Omental fat pad (tissue), 3 donors: ENCODE measurements at regions not wholly inside any gene's neighbourhood (a gene's known extent, or its start where the extent isn't known, plus 50 kb on each side); places are given as distances from the start of the nearest gene placed in this dataset.

Source experiments
- ATAC-seq: fragments of 150-250 bp; one replicate; pipeline ENCODE4 v1.9.1; 2016; ENCODE audit warnings: mild to moderate bottlenecking, moderate library complexity; ENCODE audit not compliant: low FRiP score
- DNase-seq: peaks from one replicate; pipeline ENCODE4 v3.0.0-alpha.2; 2019; ENCODE audit warnings: low spot score
- CTCF ChIP-seq, 3 donors: fragments of 450-650 bp; IDR thresholded peaks; one replicate each; pipeline ENCODE4 v1.5.1; 2016 to 2017; ENCODE audit warnings: antibody characterized with exemption in 3 of 3, mild to moderate bottlenecking in 3 of 3, moderate library complexity in 2 of 3

- no peak for TF ChIP-seq CTCF (IDR thresholded peaks at IDR 0.05)
- no peak for DNase-seq
- ATAC-seq: no peak
Observed at GRCh38 chr2:225117051-225117716, 74.9 kb upstream of the DOCK10 start.

GRCh38 chr2:225114786-225115323, 72.6 kb upstream of the DOCK10 start:
- DNase-seq (no peak), ATAC-seq (no peak)
- no peak for TF ChIP-seq CTCF (IDR thresholded peaks at IDR 0.05)

GRCh38 chr2:225113371-225114015, 71.2 kb upstream of the DOCK10 start:
- no peak for TF ChIP-seq CTCF (IDR thresholded peaks at IDR 0.05)
- no peak for ATAC-seq
- DNase-seq: no peak

GRCh38 chr2:225112362-225113126, 70.3 kb upstream of the DOCK10 start:
- no peak for DNase-seq
- no peak for ATAC-seq
- no peak for TF ChIP-seq CTCF (IDR thresholded peaks at IDR 0.05)

- DNase-seq: no peak
- no peak for ATAC-seq
- TF ChIP-seq CTCF (IDR thresholded peaks at IDR 0.05): no peak
Observed at GRCh38 chr2:225108805-225109204, 66.5 kb upstream of the DOCK10 start.

- no peak for DNase-seq
- TF ChIP-seq CTCF (IDR thresholded peaks at IDR 0.05): no peak
- ATAC-seq: no peak
Observed at GRCh38 chr2:225104971-225105370, 62.7 kb upstream of the DOCK10 start.
